ENCODE measurements at regions not wholly inside any gene's neighbourhood (a gene's known extent, or its start where the extent isn't known, plus 50 kb on each side); places are given as distances from the start of the nearest gene placed in this dataset.
"Not testable (repeated sequence)": the region's sequence is repeated elsewhere in the genome, so short reads cannot be mapped to it uniquely, and the experiment has no call there.

DNA sequence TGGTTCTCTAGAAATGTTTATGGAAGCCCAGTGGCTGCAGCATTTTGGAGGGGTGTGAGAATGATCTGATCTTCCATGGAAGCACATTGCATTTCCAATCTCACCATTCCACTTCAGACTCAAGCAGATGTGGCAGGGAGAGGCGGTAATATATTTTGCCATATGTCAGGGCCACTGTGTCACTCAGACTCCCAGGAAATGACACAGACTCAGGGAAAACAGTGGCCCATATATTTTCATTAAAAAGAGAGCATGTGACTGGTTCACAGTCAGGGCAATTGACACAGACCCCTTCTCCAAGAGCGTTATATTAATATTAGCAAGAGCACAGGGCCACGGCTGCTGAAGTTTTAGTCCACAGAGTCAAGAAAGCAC is 149.3 kb upstream of the NRP1 start:
- H3K4me3 Mint-ChIP-seq (ENCODE audit: unreplicated experiment) = no peak overlapping the region
- no peak for TF ChIP-seq CTCF (IDR thresholded peaks at IDR 0.05)
- H3K27ac Mint-ChIP-seq (ENCODE audit: unreplicated experiment) = no peak overlapping the region
- H3K4me1 Mint-ChIP-seq (ENCODE audit: unreplicated experiment) = peaks cover 36% of the 10 kb centered on the region
- no peaks in the 10 kb centered on the region for H3K36me3 Mint-ChIP-seq (ENCODE audit: unreplicated experiment)
- H3K27me3 Mint-ChIP-seq (ENCODE audit: unreplicated experiment) = no peaks in the 10 kb centered on the region
- DNase-seq (ENCODE audit: extremely low spot score, unreplicated experiment) = no peak
- H3K9me3 Mint-ChIP-seq (ENCODE audit: unreplicated experiment) = no peaks in the 10 kb centered on the region

GRCh38 chr10:33483124-33483815 is 148.8 kb upstream of the NRP1 start:
- H3K36me3 Mint-ChIP-seq (ENCODE audit: unreplicated experiment) = no peaks in the 10 kb centered on the region
- TF ChIP-seq CTCF (IDR thresholded peaks at IDR 0.05) = no peak
- H3K4me3 Mint-ChIP-seq (ENCODE audit: unreplicated experiment) = no peak overlapping the region
- peaks cover 36% of the 10 kb centered on the region for H3K4me1 Mint-ChIP-seq (ENCODE audit: unreplicated experiment)
- H3K27me3 Mint-ChIP-seq (ENCODE audit: unreplicated experiment) = no peaks in the 10 kb centered on the region
- H3K27ac Mint-ChIP-seq (ENCODE audit: unreplicated experiment) = no peak overlapping the region
- DNase-seq (ENCODE audit: extremely low spot score, unreplicated experiment) = no peak
- no peaks in the 10 kb centered on the region for H3K9me3 Mint-ChIP-seq (ENCODE audit: unreplicated experiment)

DNA sequence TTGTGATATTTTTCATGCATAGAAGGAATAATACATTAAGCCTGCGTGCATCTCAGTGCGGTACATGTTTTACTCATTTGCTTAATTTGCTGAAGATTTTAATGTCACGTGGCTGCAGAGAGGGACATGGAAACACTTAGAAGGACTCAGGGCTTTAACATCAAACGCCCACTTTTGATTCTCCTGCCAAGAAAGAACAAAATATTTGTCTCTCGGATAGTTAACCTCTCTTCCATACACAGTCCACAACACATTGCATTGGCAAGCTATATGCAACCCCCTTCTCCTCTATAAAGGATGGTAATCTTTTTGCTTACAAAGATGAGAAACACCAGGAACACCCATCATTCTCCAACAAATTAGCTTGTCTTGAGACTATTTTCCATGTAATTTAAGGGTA is 148.0 kb upstream of the NRP1 start:
- peaks cover 36% of the 10 kb centered on the region for H3K4me1 Mint-ChIP-seq (ENCODE audit: unreplicated experiment)
- no peaks in the 10 kb centered on the region for H3K9me3 Mint-ChIP-seq (ENCODE audit: unreplicated experiment)
- no peak overlapping the region for H3K27ac Mint-ChIP-seq (ENCODE audit: unreplicated experiment)

GRCh38 chr10:33481184-33481583 is 146.7 kb upstream of the NRP1 start:
- H3K4me1 Mint-ChIP-seq (ENCODE audit: unreplicated experiment) = peaks cover 29% of the 10 kb centered on the region
- no peak overlapping the region for H3K27ac Mint-ChIP-seq (ENCODE audit: unreplicated experiment)

More for the DNA sequence above, 148.0 kb upstream of the NRP1 start:
- DNase-seq (ENCODE audit: extremely low spot score, unreplicated experiment) = no peak
- no peak for TF ChIP-seq CTCF (IDR thresholded peaks at IDR 0.05)
- H3K27me3 Mint-ChIP-seq (ENCODE audit: unreplicated experiment) = no peaks in the 10 kb centered on the region
- H3K36me3 Mint-ChIP-seq (ENCODE audit: unreplicated experiment) = no peaks in the 10 kb centered on the region
- no peak overlapping the region for H3K4me3 Mint-ChIP-seq (ENCODE audit: unreplicated experiment)

DNA sequence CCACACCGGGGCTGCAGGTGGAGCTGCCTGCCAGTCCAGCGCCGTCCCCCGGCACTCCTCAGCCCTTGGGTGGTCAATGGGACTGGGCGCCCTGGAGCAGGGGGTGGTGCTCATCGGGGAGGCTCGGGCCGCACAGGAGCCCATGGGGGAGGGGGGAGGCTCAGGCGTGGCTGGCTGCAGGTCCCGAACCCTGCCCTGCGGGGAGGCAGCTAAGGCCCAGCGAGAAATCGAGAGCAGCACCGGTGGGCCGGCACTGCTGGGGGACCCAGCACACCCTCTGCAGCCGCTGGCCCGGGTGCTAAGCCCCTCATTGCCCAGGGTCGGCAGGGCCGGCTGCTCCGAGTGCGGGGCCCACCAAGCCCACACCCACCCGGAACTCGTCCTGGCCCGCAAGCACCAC is 145.9 kb upstream of the NRP1 start:
- not testable (repeated sequence) for H3K27me3 Mint-ChIP-seq (ENCODE audit: unreplicated experiment); H3K9me3 Mint-ChIP-seq (ENCODE audit: unreplicated experiment); DNase-seq (ENCODE audit: extremely low spot score, unreplicated experiment); H3K27ac Mint-ChIP-seq (ENCODE audit: unreplicated experiment); H3K4me3 Mint-ChIP-seq (ENCODE audit: unreplicated experiment); H3K36me3 Mint-ChIP-seq (ENCODE audit: unreplicated experiment)
- H3K4me1 Mint-ChIP-seq (ENCODE audit: unreplicated experiment) = peaks cover 28% of the 10 kb centered on the region

More at GRCh38 chr10:33481184-33481583, 146.7 kb upstream of the NRP1 start:
- TF ChIP-seq CTCF (IDR thresholded peaks at IDR 0.05) = no peak
- H3K36me3 Mint-ChIP-seq (ENCODE audit: unreplicated experiment) = no peaks in the 10 kb centered on the region
- no peak overlapping the region for H3K4me3 Mint-ChIP-seq (ENCODE audit: unreplicated experiment)
- H3K9me3 Mint-ChIP-seq (ENCODE audit: unreplicated experiment) = no peaks in the 10 kb centered on the region
- no peaks in the 10 kb centered on the region for H3K27me3 Mint-ChIP-seq (ENCODE audit: unreplicated experiment)
- DNase-seq (ENCODE audit: extremely low spot score, unreplicated experiment) = no peak

Data from osteocyte (in vitro differentiated cells).